Effector memory CD4-positive, alpha-beta T cell (primary cell): ENCODE measurements at regions not wholly inside any gene's neighbourhood (a gene's known extent, or its start where the extent isn't known, plus 50 kb on each side); places are given as distances from the start of the nearest gene placed in this dataset.
A peak's percentile ranks its signal among the peaks of the same experiment; 100 is the strongest.

ENCODE experiments used
- DNase-seq, 3 donors: peaks; one replicate each; pipeline ENCODE4 v3.0.0-alpha.2; 2020
- H3K27ac ChIP-seq: 2 replicates; pipeline ENCODE4 v1.7.0; 2013; ENCODE audit warnings: mild to moderate bottlenecking, low read length, moderate library complexity; ENCODE audit not compliant: insufficient read depth, poor library complexity, severe bottlenecking
- H3K27me3 ChIP-seq: replicated peaks from 2 replicates; pipeline ENCODE4 v1.7.0; 2013; ENCODE audit warnings: mild to moderate bottlenecking, low read length; ENCODE audit not compliant: insufficient read depth, control insufficient read depth, poor library complexity, severe bottlenecking
- H3K36me3 ChIP-seq: 2 replicates; pipeline ENCODE4 v1.7.0; 2013; ENCODE audit warnings: mild to moderate bottlenecking, low read length, moderate library complexity; ENCODE audit not compliant: control insufficient read depth, insufficient read depth
- H3K4me1 ChIP-seq: 2 replicates; pipeline ENCODE4 v1.7.0; 2013; ENCODE audit warnings: low read length, mild to moderate bottlenecking; ENCODE audit not compliant: control insufficient read depth, insufficient read depth, poor library complexity, severe bottlenecking
- H3K4me3 ChIP-seq: 2 replicates; pipeline ENCODE4 v1.7.0; 2013; ENCODE audit warnings: low read length, low read depth, mild to moderate bottlenecking; ENCODE audit not compliant: insufficient read depth, poor library complexity, severe bottlenecking
- H3K9me3 ChIP-seq: 2 replicates; pipeline ENCODE4 v1.7.0; 2013; ENCODE audit warnings: mild to moderate bottlenecking, low read length, moderate library complexity; ENCODE audit not compliant: control insufficient read depth

- no peaks in the 10 kb centered on the region for H3K4me1 ChIP-seq
- no peaks in the 10 kb centered on the region for H3K36me3 ChIP-seq
- H3K4me3 ChIP-seq: no peak overlapping the region
- H3K27me3 ChIP-seq: no peaks in the 10 kb centered on the region
- no peaks in the 10 kb centered on the region for H3K9me3 ChIP-seq
- DNase-seq: no peak
- H3K27ac ChIP-seq: no peak overlapping the region
Observed at GRCh38 chr9:18250053-18250452, 223.9 kb upstream of the ADAMTSL1 start.

DNA sequence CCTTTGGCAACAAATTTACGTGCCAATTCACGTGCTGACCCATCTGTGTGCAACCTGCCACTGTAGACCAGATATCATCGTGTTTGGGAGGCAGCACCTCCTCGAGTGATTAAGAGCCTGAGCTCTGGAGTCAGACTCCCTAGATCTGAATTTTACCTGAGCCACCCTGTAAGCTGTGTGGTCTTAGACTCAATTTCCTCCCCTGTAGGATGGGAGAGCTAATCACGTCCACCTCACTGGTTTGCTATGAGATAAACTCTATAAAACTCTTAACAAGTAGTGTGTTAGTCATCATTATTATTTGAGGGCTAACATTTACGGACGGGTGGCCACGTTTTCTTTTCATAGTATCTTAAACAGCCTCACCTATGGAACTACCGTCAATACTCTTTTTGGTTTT is 220.0 kb upstream of the ADAMTSL1 start:
- Histone ChIP-seq H3K27me3 (no peaks in the 10 kb centered on the region), H3K36me3 (no peaks in the 10 kb centered on the region), H3K9me3 (no peaks in the 10 kb centered on the region), H3K4me1 (no peaks in the 10 kb centered on the region), H3K27ac (no peak overlapping the region), H3K4me3 (no peak overlapping the region)
- DNase-seq: no peak

GRCh38 chr9:18255158-18255629 is 218.8 kb upstream of the ADAMTSL1 start:
- Histone ChIP-seq H3K4me3 (no peak overlapping the region), H3K9me3 (no peaks in the 10 kb centered on the region), H3K36me3 (no peaks in the 10 kb centered on the region), H3K27ac (no peak overlapping the region), H3K27me3 (no peaks in the 10 kb centered on the region), H3K4me1 (no peaks in the 10 kb centered on the region)
- peak; percentile 6 to 57 (median 30) for DNase-seq

DNA sequence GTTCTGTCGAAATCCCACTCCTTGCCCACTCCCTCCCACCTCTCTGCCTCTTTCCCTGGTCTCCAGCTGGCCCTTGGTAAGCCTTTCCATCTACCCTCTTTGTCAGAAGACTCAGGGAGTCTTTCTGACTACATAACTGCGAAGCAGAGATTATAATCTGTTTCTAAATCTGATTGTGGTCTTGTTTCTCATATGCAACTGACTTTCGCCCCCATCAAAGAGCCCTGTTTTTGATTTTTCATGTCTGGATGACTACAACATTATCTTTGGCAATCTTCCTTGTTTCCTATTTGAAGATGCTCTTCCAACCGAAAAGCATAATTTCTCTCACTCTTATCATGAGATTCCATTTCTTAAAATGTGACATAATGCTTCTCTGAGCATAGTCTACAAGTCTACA is 218.2 kb upstream of the ADAMTSL1 start:
- no peaks in the 10 kb centered on the region for H3K27me3 ChIP-seq
- no peak for DNase-seq
- H3K9me3 ChIP-seq: no peaks in the 10 kb centered on the region
- H3K4me1 ChIP-seq: no peaks in the 10 kb centered on the region
- no peaks in the 10 kb centered on the region for H3K36me3 ChIP-seq
- H3K4me3 ChIP-seq: no peak overlapping the region
- H3K27ac ChIP-seq: no peak overlapping the region

DNA sequence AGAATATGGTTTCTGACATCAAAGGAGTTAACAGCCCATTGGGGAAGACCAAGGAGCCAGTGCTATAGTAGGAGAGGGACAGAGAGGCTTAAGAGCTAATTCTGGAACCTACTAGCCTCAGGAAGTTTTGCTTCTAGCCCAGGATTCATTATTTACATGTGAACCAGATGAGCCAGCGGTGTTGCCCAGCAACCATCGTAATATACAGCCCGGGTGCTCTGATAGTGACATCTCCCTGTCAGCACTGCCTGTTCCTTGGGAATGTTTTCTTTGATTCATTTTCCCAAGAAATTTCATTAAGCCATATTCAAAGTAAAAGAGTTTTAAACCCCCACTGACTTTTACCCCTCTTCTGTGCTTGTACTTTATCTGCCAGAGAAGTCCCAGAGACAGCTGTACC is 217.4 kb upstream of the ADAMTSL1 start:
- DNase-seq: no peak

GRCh38 chr9:18260521-18260920 is 213.4 kb upstream of the ADAMTSL1 start:
- Histone ChIP-seq H3K9me3 (no peaks in the 10 kb centered on the region), H3K27me3 (no peaks in the 10 kb centered on the region), H3K36me3 (no peaks in the 10 kb centered on the region), H3K4me3 (no peak overlapping the region), H3K4me1 (no peaks in the 10 kb centered on the region), H3K27ac (no peak overlapping the region)
- no peak for DNase-seq

More for the DNA sequence above, 217.4 kb upstream of the ADAMTSL1 start:
- H3K36me3 ChIP-seq: no peaks in the 10 kb centered on the region
- H3K27ac ChIP-seq: no peak overlapping the region
- H3K4me1 ChIP-seq: no peaks in the 10 kb centered on the region
- no peaks in the 10 kb centered on the region for H3K9me3 ChIP-seq
- H3K27me3 ChIP-seq: no peaks in the 10 kb centered on the region
- H3K4me3 ChIP-seq: no peak overlapping the region

DNA sequence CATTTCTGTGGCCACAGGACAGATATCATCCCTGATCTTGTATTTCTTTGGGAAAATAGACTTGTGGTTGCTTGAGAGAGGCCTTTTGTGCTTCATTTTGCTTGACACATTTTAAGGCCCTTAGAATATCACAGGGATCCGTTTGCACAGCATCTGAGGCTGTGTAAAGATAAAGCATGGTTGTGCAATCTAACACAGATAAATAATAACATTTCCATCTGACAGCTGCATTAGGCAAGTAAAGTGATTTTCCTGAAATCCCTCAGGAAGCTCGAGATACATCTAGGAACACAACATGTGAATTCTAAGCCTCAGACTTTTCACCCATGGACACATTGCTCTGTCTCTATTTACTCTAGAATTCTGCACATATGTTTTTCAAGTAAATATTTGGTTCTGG is 212.8 kb upstream of the ADAMTSL1 start:
- no peaks in the 10 kb centered on the region for H3K9me3 ChIP-seq
- H3K27me3 ChIP-seq: no peaks in the 10 kb centered on the region
- H3K4me1 ChIP-seq: no peaks in the 10 kb centered on the region
- no peak overlapping the region for H3K27ac ChIP-seq
- DNase-seq: no peak
- no peak overlapping the region for H3K4me3 ChIP-seq
- no peaks in the 10 kb centered on the region for H3K36me3 ChIP-seq

DNA sequence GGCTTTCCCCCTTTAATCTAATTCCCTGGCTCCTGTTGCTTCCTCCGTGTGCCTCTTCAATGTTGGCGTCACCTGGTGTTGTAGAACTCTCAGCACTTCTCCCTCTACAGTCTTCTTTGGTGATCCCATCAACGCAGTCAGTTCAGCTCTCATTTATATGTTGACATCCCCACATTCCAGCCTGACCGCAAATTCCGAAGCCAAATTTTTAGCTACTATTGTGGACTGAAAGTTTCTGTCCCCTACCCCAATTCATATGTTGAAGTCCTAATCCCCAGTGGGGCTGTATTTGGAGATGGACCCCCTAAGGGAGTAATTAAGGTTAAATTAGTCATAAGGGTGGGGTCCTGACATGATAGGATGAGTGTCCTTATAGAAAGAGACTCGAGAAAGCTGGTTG is 210.6 kb upstream of the ADAMTSL1 start:
- Histone ChIP-seq H3K27ac (no peak overlapping the region), H3K4me3 (no peak overlapping the region), H3K27me3 (no peaks in the 10 kb centered on the region), H3K4me1 (no peaks in the 10 kb centered on the region), H3K9me3 (no peaks in the 10 kb centered on the region), H3K36me3 (no peaks in the 10 kb centered on the region)
- no peak for DNase-seq

DNA sequence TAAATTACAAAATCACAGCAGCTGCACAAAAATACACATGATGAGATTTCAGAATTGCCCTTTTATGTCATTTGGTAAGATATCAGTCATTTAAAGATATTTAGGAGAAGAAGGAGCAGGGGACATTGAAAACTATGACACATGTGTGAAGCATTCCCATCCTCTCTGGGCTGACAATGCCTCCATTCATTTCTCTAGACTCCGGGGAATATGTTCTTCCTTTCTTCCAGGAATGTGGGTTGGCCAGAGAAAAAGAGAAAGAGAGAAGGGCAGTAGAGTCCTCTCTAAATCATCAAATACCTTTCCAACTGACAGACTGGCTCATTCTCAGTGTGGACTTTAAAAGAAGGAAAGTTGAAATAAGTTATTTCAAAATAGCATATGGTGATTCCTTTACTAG is 205.6 kb upstream of the ADAMTSL1 start:
- no peak for DNase-seq
- Histone ChIP-seq H3K27ac (no peak overlapping the region), H3K9me3 (peaks cover 2% of the 10 kb centered on the region), H3K4me1 (no peaks in the 10 kb centered on the region), H3K27me3 (no peaks in the 10 kb centered on the region), H3K4me3 (no peak overlapping the region), H3K36me3 (no peaks in the 10 kb centered on the region)

GRCh38 chr9:18269561-18269960 is 204.4 kb upstream of the ADAMTSL1 start:
- H3K4me3 ChIP-seq: no peak overlapping the region
- H3K36me3 ChIP-seq: no peaks in the 10 kb centered on the region
- H3K4me1 ChIP-seq: no peaks in the 10 kb centered on the region
- no peak overlapping the region for H3K27ac ChIP-seq
- H3K9me3 ChIP-seq: peaks cover 6% of the 10 kb centered on the region
- H3K27me3 ChIP-seq: no peaks in the 10 kb centered on the region
- DNase-seq: no peak

- no peak overlapping the region for H3K4me3 ChIP-seq
- H3K27me3 ChIP-seq: no peaks in the 10 kb centered on the region
- no peaks in the 10 kb centered on the region for H3K4me1 ChIP-seq
- DNase-seq: no peak
- H3K9me3 ChIP-seq: peaks cover 6% of the 10 kb centered on the region
- H3K27ac ChIP-seq: no peak overlapping the region
- no peaks in the 10 kb centered on the region for H3K36me3 ChIP-seq
Observed at GRCh38 chr9:18274693-18275092, 199.3 kb upstream of the ADAMTSL1 start.
